Stimulated activated CD8-positive, alpha-beta memory T cell treated with anti-CD3 and anti-CD28 coated beads, Interleukin-15, amount 100 ng/mL, for 48 hours (primary cell): ENCODE measurements at regions not wholly inside any gene's neighbourhood (a gene's known extent, or its start where the extent isn't known, plus 50 kb on each side); places are given as distances from the start of the nearest gene placed in this dataset.

ENCODE experiments used
- DNase-seq, 2 donors: peaks; one replicate each; pipeline ENCODE4 v3.0.0-alpha.2; 2020; ENCODE audit warnings: low read depth in 2 of 2

GRCh38 chr13:88863116-88863515 lies 1191.9 kb downstream of the SLITRK5 start:
- no peak for DNase-seq

DNA sequence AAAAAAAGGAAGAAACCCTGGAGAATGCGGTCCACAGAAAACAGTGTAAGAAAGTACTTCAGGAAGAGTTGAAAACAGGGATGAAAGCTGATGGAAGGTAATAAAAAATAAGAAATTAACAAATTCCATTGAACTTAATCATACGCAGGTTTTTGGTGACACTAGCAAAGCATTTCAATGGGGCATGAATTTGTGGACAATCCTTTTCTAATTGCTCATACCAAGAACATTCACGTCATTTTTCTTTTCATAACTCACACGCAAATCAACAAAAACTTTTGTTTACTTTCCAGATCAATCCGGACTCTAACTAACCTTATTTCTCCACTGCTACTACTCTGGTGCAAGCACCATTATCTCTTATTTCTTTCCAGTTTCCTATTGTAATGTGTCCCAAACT lies 1195.0 kb downstream of the SLITRK5 start:
- no peak for DNase-seq

- no peak for DNase-seq
Measured at GRCh38 chr13:88883741-88884140, 1212.6 kb downstream of the SLITRK5 start.

- no peak for DNase-seq
Measured at GRCh38 chr13:88887045-88887662, 1216.0 kb downstream of the SLITRK5 start.

GRCh38 chr13:88895261-88895941 lies 1224.2 kb downstream of the SLITRK5 start:
- no peak for DNase-seq

DNA sequence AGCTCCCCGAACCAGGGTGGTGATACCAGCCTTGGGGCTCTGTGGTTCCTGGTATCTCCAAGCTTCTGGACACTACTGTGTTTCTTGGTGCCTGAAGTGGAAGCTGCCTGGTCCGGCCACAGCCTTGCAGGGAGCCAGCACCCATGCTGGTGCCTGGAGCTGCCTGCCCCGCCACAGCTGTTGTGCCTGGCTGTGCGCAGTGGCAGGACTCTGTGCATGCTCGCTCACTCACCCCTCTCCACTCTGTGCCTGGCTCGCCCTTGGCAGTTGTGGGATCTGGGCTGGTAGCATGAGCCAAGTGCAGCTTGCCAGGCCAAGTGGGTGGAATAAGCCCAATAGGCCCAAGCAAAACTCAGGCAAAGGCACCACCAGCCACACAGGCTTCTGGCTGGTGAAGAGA lies 1225.3 kb downstream of the SLITRK5 start:
- DNase-seq = no peak

- DNase-seq = no peak
Measured at GRCh38 chr13:88908961-88909441, 1237.8 kb downstream of the SLITRK5 start.

- peak; percentile 8 to 19 for DNase-seq
Measured at GRCh38 chr13:88919970-88920628, 1248.9 kb downstream of the SLITRK5 start.

GRCh38 chr13:88925954-88926353 lies 1254.8 kb downstream of the SLITRK5 start:
- no peak for DNase-seq

- DNase-seq = no peak
Measured at GRCh38 chr13:88926890-88927502, 1255.8 kb downstream of the SLITRK5 start.

GRCh38 chr13:88932950-88933349 lies 1261.8 kb downstream of the SLITRK5 start:
- no peak for DNase-seq

DNA sequence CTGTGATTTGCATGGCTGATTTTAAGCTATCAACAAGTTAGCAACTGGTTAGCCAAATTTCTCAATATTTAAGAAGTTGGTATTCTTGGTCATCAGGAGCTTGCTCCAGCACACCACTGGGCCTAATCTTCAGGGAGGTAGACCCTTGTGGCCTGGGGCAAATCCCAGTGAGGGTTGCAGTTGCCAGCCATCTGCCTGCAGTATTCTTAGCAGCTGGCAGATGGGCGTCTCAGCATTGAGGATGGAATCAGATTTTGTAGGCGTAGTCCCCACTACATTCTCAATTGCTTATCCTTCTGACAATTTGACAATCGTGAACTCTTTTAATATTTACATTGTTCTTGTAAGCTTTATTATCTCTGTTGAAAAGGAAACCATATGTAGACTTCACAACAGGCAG lies 1266.2 kb downstream of the SLITRK5 start:
- no peak for DNase-seq

DNA sequence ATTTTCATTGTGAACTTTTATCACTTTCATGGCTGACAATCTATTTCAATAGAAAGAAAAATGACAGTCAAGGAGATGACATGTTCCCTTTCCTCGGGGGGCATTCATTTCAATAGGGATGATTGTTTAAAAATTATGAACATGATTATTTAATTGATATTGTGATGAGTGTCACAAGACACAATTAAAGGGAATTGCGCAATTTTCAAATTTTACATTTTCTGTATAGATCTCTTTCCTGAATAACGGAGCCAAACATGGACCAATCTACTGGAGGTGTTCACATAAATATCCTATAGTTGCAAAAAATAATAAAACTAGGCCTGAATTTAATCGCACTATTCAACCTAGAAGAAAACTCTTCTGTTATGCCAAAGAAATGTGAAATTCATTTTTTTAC lies 1274.6 kb downstream of the SLITRK5 start:
- no peak for DNase-seq

DNA sequence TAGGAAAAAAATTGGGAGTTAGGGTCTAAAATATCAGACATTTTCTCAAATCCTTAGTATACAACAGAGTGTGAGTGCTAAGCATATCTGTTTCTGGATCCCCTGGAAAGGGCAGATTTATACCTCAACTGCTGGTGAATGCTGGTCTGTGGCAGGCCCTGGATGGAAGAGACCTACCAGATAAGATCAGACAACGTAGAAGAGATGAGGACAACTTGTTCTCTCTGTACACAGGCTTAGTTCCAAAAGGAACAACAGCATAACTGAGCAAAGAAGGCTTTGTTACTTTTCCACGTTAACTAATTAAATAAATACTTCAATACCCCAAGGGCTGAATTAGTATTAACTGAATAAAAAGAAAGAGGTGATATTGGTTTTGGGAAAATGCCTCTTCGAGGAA lies 1277.3 kb downstream of the SLITRK5 start:
- DNase-seq = no peak

DNA sequence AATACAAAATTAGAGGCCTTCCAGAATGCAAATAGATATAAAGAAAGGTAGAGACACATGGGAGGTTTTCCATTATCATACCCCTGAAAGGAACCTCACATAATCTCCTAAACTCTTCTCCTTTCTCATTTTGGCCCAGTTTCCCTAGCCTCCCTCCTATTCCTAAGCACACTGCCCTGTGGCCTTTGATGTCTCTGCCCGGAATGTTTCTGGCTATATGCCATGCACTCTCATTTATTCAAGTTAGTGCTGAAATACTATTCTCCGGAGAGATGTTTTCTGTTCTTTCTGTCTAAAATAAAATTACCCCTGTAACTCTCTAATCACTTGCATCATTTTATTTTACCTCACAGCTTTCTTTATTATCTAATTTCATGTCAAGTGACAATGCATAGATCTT lies 1287.7 kb downstream of the SLITRK5 start:
- DNase-seq = no peak

- no peak for DNase-seq
Measured at GRCh38 chr13:88976466-88976865, 1305.3 kb downstream of the SLITRK5 start.

DNA sequence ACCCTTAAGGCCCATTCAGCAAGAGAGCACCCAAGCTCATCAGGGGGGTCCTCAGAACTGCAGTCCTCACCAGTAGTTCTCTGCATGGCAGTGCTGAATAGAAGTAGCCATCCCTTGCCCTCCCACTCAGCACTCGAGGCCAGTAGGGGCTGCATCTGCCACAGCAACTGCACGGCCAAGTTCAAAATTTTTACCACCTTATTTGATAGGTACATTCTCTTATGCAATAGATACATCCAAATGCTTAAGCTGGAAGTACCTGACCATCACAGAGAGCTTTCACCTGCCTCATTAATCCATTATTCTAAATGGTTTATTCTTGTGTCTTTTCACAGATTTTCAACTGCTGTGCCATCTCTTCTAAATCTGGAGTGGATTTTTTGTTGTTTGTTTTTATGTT lies 1307.4 kb downstream of the SLITRK5 start:
- no peak for DNase-seq

DNA sequence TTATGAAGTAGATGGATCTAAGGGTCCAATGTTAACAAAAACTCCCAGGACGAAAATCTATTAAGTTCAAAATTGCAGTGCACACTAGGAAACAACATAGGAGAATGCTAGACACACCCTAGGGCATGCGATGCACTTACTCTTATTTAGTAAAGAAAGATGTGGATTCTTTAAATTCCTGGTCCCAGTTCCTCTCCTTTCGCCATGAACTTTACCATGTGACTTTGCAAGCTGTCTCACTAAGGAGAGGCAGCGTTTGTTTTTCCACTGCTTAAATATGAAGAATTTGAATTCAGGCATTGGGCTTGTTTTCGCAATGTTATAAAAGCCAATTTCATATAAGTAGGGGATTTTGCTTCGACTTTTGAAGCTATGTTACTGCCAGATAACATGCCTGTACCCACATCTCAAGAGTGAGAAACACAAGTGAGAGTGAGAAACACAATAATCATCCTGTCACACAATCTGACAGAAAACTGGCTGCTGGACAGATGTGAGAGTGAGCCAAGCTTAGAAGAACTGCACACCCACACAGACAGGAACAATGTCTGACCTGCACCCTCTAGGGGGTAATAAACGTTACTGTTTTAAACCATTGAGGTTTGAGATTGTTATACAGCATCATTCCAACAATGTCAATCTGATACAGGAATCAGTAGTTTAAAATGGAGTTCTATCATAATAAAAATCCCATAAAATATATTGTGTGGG lies 1308.4 kb downstream of the SLITRK5 start:
- no peak for DNase-seq

- DNase-seq = no peak
Measured at GRCh38 chr13:89003656-89004055, 1332.5 kb downstream of the SLITRK5 start.

DNA sequence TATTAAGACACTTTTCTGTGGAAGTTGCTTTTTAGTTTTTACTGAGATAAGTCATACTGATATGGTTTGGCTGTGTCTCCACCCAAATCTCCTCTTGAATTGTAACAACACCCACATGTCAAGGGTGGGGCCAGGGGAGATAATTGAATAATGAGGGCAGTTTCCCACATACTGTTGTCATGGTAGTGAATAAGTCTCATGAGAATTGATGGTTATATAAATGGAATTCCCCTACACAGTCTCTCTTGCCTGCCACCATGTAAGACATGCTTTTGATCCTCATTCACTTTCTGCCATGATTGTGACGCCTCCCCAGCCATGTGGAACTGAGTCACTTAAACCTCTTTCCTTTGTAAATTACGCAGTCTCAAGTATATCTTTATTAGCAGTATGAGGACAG lies 1340.4 kb downstream of the SLITRK5 start:
- no peak for DNase-seq

GRCh38 chr13:89027694-89028306 lies 1356.6 kb downstream of the SLITRK5 start:
- no peak for DNase-seq

DNA sequence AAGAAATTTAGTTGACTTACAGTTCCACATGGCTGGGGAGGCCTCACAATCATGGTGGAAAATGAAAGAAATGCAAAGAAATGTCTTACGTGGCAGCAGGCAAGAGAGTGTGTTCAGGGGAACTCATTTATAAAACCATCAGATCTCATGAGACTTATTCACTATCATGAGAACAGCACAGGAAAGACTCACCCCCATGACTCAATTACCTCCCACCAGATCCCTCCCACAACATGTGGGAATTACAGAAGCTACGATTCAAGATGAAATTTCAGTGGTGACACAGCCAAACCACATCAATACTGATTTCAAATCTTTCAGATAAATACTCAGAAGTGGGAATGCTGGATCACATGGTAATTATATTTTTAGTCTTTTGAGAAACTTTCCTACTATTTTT lies 1357.9 kb downstream of the SLITRK5 start:
- peak in 1 of 2 donors; percentile 27 for DNase-seq
